ENCODE measurements at regions not wholly inside any gene's neighbourhood (a gene's known extent, or its start where the extent isn't known, plus 50 kb on each side); places are given as distances from the start of the nearest gene placed in this dataset.

- Histone ChIP-seq H3K27ac (no peak overlapping the region), H3K36me3 (no peaks in the 10 kb centered on the region), H3K4me3 (ENCODE audit: low read depth, low read length) (no peak overlapping the region), H3K9me3 (ENCODE audit: severe bottlenecking) (peaks cover 4% of the 10 kb centered on the region), H3K27me3 (ENCODE audit: insufficient read depth, low read depth, severe bottlenecking) (no peaks in the 10 kb centered on the region)
- DNase-seq = no peak
- TF ChIP-seq CTCF (IDR thresholded peaks at IDR 0.05; ENCODE audit: low read depth, low read length) = no peak
Observed at GRCh38 chr22:27185099-27185709, 527.8 kb downstream of the MIAT start.

DNA sequence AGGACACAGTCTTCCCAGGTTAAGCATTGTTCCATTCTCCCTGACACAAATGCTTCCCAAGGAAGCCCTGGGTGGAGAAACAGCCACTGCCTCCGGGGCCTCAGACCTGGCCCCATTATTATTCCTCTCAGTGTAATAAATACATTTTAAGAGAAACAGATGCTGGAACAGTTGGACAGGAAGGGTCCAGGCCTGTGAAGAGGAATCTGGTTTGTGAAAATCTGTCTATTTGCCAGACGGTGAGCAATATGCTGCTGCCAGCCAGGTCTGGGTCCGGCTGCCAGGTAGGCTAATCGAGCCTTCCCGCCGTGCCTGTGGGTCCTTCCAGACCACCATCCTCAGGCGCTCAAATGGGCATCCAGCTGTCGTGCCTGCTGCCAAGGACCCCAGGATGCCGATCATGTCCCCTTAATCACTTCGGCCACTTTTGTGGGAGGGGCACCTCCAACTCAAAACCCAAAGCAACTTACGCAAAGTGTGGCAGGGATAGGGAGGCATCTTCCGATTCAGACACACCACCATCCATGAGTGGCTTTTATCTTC is 528.4 kb downstream of the MIAT start:
- Histone ChIP-seq H3K36me3 (no peaks in the 10 kb centered on the region), H3K27ac (no peak overlapping the region), H3K27me3 (ENCODE audit: insufficient read depth, low read depth, severe bottlenecking) (no peaks in the 10 kb centered on the region), H3K4me3 (ENCODE audit: low read depth, low read length) (no peak overlapping the region), H3K9me3 (ENCODE audit: severe bottlenecking) (peaks cover 4% of the 10 kb centered on the region)
- DNase-seq = no peak
- TF ChIP-seq CTCF (IDR thresholded peaks at IDR 0.05; ENCODE audit: low read depth, low read length) = no peak

DNA sequence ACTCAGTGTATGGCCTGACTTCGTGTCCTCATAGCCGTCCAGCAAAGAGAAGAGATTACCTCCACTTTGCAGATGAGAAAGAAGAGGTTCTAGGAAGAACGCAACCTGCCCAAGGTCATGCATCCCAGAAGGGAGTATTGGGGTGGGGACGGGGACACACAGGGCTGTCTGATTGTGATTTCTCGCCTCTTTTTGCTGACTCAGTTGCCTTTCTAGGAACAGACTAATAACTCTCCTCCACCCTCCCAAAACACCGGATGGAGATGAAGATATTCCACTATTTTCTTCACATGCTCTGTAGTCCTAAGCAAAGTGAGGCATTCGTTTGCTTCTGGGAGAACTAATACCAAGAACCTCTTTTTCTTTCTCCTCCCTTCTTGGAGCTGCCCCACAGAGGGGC is 529.3 kb downstream of the MIAT start:
- no peak for TF ChIP-seq CTCF (IDR thresholded peaks at IDR 0.05; ENCODE audit: low read depth, low read length)
- H3K27me3 ChIP-seq (ENCODE audit: insufficient read depth, low read depth, severe bottlenecking) = no peaks in the 10 kb centered on the region

GRCh38 chr22:27192135-27192829 is 534.9 kb downstream of the MIAT start:
- TF ChIP-seq CTCF (IDR thresholded peaks at IDR 0.05; ENCODE audit: low read depth, low read length) = no peak
- Histone ChIP-seq H3K36me3 (no peaks in the 10 kb centered on the region), H3K9me3 (ENCODE audit: severe bottlenecking) (peaks cover 4% of the 10 kb centered on the region)

More for the DNA sequence above, 529.3 kb downstream of the MIAT start:
- no peak for DNase-seq
- Histone ChIP-seq H3K9me3 (ENCODE audit: severe bottlenecking) (peaks cover 4% of the 10 kb centered on the region), H3K36me3 (no peaks in the 10 kb centered on the region), H3K4me3 (ENCODE audit: low read depth, low read length) (no peak overlapping the region), H3K27ac (no peak overlapping the region)

GRCh38 chr22:27193215-27193614 is 535.8 kb downstream of the MIAT start:
- H3K9me3 ChIP-seq (ENCODE audit: severe bottlenecking) = peaks cover 3% of the 10 kb centered on the region
- no peak overlapping the region for H3K27ac ChIP-seq
- no peaks in the 10 kb centered on the region for H3K36me3 ChIP-seq
- no peak overlapping the region for H3K4me3 ChIP-seq (ENCODE audit: low read depth, low read length)
- TF ChIP-seq CTCF (IDR thresholded peaks at IDR 0.05; ENCODE audit: low read depth, low read length) = no peak
- DNase-seq = no peak
- H3K27me3 ChIP-seq (ENCODE audit: insufficient read depth, low read depth, severe bottlenecking) = peaks cover 30% of the 10 kb centered on the region

More at GRCh38 chr22:27192135-27192829, 534.9 kb downstream of the MIAT start:
- peak; percentile 59 for DNase-seq
- Histone ChIP-seq H3K4me3 (ENCODE audit: low read depth, low read length) (no peak overlapping the region), H3K27ac (no peak overlapping the region), H3K27me3 (ENCODE audit: insufficient read depth, low read depth, severe bottlenecking) (peaks cover 30% of the 10 kb centered on the region)
